ENCODE measurements at regions not wholly inside any gene's neighbourhood (a gene's known extent, or its start where the extent isn't known, plus 50 kb on each side); places are given as distances from the start of the nearest gene placed in this dataset.

DNA sequence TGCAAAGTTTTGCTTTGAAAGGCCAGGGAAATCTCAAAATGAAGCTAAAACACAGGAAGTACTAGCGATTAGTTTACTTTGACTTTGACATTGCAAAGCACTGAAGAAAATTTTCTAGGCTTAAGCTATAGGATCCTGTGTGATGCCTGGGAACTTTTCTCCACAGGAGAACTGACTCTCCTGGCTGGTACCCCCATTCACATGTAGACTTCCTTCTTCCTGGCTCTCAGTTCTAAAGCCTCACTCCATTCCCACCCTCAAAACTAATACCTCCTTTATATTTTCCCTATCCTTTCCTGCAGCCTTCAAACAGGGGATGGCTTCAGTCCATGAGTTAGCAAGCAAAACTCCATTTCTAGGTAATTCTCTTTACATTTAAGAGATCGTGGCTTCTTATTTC is 189.5 kb downstream of the SLITRK1 start:
- TF ChIP-seq, protein P1, sequence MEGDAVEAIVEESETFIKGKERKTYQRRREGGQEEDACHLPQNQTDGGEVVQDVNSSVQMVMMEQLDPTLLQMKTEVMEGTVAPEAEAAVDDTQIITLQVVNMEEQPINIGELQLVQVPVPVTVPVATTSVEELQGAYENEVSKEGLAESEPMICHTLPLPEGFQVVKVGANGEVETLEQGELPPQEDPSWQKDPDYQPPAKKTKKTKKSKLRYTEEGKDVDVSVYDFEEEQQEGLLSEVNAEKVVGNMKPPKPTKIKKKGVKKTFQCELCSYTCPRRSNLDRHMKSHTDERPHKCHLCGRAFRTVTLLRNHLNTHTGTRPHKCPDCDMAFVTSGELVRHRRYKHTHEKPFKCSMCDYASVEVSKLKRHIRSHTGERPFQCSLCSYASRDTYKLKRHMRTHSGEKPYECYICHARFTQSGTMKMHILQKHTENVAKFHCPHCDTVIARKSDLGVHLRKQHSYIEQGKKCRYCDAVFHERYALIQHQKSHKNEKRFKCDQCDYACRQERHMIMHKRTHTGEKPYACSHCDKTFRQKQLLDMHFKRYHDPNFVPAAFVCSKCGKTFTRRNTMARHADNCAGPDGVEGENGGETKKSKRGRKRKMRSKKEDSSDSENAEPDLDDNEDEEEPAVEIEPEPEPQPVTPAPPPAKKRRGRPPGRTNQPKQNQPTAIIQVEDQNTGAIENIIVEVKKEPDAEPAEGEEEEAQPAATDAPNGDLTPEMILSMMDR (IDR thresholded peaks at IDR 0.05; ENCODE audit: low read depth, low read length): no peak
- no peak for TF ChIP-seq MYC (IDR thresholded peaks at IDR 0.05; ENCODE audit: low read depth, low read length)
- no peak for TF ChIP-seq POLR2A (IDR thresholded peaks at IDR 0.05; ENCODE audit: extremely low read depth, insufficient read length)
